Choroid plexus epithelial cell (primary cell): ENCODE measurements at regions not wholly inside any gene's neighbourhood (a gene's known extent, or its start where the extent isn't known, plus 50 kb on each side); places are given as distances from the start of the nearest gene placed in this dataset.
A peak's percentile ranks its signal among the peaks of the same experiment; 100 is the strongest.
"Not testable (repeated sequence)": the region's sequence is repeated elsewhere in the genome, so short reads cannot be mapped to it uniquely, and the experiment has no call there.

Experiments
- DNase-seq: peaks from one replicate; pipeline ENCODE4 v3.0.0-alpha.2; 2010; ENCODE audit warnings: low read depth
- H3K4me3 ChIP-seq: 2 replicates; pipeline ENCODE4 v1.5.1; 2011; ENCODE audit warnings: low read depth, mild to moderate bottlenecking, control low read depth, low read length, moderate library complexity
- CTCF ChIP-seq: conservative IDR thresholded peaks from 2 replicates; pipeline ENCODE4 v1.5.1; 2011; ENCODE audit warnings: low read depth, mild to moderate bottlenecking, control low read depth, inconsistent platforms, low read length, moderate library complexity

GRCh38 chr3:110344487-110344886 is 727.1 kb upstream of the NECTIN3 start:
- DNase-seq: no peak
- H3K4me3 ChIP-seq: no peak overlapping the region
- TF ChIP-seq CTCF: no peak

DNA sequence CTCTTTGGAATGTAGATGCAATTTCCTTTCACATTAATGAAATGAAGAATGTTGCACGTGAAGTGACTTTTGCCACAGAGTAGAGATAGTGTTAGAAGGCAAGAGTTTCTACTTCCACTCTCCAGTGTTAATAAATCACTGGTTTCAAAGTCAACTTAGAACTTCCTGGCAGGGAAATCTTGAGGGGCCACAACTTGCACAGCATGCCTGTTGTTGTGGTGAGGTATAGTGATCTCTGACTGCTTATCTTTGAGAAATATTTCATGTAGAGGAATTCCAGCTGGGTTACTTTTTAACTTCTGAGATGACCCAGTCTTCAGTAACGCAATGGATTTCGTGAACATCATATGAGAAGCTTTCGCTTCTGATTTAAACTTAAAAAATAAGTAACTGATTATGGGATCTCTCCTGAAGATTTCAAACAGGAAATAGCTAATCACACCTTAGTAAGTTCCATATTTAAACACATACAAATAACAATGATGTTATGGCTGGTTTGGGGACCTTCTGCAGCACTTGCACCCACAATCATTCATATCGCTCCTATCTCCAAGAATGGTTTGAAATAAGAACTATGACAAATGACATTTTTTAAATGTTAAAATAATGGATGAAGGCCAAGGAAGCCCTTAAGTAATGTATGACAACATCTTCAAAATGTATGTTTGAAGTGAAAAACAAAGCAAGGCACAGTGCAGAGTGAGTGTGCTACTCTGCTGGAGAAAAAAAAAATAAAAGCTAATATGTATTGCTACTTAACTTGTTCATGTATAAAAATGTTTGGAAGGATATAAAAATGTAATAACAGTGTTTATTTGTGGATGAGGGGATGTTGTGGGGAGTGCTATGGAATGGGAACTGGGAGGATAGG is 726.5 kb upstream of the NECTIN3 start:
- H3K4me3 ChIP-seq: peak overlapping the region; percentile 9
- TF ChIP-seq CTCF: no peak
- DNase-seq: peak; percentile 90

- TF ChIP-seq CTCF: no peak
- H3K4me3 ChIP-seq: no peak overlapping the region
- no peak for DNase-seq
Measured at GRCh38 chr3:110349295-110349694, 722.3 kb upstream of the NECTIN3 start.

DNA sequence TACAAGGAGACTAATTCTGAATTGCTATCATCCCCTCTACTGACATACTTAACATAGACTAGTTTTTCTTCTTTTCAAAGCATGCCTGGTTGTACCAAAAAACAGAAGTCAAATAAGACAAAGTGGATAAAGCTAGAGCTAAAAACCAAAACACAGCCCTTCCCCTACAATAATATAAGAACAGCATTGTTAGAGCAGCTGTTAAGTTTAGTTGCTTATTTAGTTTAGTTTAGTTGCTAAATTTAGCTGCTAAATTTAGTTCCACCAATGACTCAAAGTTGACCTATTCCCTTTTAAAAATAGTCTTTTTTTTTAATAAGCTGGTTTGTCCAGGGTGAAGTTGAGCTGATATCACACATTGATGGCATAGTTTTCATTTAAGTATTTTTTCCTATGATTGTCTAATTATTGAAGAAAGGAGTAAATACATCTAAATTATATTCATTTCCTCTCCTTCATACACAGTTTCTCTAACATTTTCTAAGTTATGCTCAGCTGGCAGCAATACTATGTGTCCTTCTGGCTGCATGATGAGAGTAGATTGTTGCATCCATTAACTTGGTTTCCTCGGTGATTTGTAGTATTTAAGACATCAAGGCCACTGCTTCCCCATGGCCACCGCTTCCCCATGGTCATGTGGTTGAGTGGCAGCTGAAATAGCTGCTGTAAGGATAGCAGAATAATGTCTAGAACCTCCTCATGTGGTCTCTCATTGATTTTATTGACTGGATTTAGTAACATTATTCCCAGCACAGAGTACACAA is 718.6 kb upstream of the NECTIN3 start:
- peak; percentile 45 for DNase-seq
- no peak overlapping the region for H3K4me3 ChIP-seq
- TF ChIP-seq CTCF: no peak

DNA sequence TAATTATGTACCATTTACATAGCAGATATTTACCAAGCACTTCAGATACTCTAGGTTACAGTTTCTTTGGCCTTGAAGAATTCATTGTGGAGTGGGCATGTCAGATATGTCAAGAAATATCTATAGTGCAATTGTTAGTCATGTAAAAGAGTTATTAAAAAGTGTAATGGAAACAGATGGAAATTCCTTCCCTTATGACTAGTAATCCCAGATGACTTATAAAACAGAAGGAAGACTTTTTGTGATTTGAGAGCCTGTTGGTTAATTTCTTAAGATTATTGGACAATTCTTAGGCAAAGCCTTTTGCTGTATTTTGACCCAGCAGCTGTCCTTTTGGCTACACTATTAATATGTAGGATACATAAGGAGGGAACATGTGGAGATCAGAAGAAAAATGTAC is 708.9 kb upstream of the NECTIN3 start:
- no peak for DNase-seq
- H3K4me3 ChIP-seq: no peak overlapping the region
- TF ChIP-seq CTCF: no peak

GRCh38 chr3:110367289-110367688 is 704.3 kb upstream of the NECTIN3 start:
- DNase-seq, H3K4me3 ChIP-seq: not testable (repeated sequence)

DNA sequence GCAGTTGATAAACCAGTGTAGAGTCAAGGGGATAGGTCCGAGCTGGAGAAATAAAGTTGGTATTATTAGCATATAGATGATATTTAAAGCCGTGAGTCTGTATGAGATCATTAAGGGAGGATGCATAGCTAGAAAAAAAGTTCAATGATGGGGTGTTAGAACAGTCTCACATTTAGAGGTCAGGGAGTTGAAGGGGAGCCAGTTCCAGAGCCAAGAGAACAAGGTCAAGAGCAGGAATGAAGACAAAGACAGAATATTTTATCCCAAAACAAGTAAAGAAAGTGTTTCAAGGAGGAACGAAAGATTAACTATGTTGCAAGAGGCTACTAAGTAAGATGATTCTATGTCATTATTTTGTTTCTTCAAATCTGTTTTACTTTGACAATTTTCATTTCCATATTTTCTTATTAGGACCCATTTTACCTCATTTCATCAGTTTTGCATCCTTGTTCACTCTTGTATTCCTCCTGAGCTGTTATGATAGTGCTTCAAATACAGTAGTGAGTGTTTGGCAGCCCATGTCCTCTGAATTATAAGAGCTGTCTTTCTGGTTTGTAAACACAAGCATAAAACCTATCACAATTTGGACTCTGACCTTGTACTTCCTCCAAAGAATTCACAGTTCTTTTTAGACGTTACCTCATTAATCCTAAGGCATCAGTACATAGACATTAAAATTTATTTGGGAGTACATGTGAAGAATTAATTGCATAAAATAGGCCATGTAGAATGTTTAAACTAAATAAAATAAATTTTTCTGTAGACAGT is 695.7 kb upstream of the NECTIN3 start:
- no peak overlapping the region for H3K4me3 ChIP-seq
- no peak for TF ChIP-seq CTCF
- DNase-seq: no peak
